ENCODE measurements at regions not wholly inside any gene's neighbourhood (a gene's known extent, or its start where the extent isn't known, plus 50 kb on each side); places are given as distances from the start of the nearest gene placed in this dataset.

DNA sequence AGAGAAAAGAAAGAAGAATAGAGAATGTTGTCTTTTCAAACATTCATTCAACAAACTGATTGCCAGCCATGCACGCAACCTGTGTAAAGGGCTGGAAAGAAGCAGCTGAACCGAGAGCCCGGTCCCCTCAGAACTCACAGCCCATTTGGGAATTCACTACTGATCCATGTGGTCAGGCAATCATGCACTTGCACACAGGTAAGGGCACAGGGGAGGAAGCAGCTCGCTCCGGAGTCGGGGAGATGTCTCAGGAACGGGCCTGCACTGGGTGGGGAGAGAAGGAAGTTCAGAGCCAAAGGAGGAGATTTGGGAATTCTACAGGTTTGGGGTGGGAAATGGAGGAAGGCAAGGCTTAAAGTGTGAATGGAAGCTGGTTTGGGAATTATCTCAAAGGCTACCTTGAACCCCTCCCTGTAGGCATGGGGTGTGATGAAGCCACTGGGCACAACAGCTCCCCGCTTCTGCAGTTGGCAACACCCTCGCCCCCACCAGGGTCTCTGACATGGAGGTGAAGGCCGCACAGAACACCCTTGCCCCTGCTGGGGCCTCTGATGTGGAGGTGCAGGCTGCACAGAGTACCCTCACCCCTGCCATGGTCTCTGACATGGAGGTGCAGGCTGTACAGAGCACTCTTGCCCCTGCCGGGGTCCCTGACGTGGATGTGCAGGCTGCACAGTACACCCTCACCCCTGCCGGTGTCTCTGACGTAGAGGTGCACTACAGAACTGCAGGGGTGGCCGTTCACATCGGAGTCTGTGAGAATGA is 194.4 kb upstream of the RNF32 start:
- intact Hi-C loops (cut with micrococcal nuclease; ENCODE audit: unreplicated experiment), result no loop called here
- BruUV-seq (replicated peaks), result no TSS peak

DNA sequence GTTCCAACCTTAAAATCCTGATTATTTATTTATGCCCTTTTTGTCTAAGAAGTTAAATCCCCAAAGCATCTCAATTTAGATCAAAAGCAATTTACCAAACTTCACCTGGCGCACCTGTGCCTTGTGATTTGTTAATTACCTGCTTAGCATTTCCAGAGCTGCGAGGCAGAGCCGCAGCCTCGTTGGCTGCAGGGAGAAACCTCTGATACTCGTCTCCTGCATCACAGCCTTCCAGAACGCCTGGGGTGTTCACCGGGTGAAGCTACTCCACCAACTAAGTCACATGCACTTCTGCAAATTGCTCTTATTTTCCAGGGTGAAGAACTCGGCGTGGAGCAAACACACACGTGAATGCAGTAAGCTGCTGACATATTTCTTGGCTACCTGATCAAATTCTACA is 198.1 kb upstream of the RNF32 start:
- POLR2A ChIA-PET (ENCODE audit: low non-redundant PET), result no interaction called here
- Histone ChIP-seq H3K27ac (ENCODE audit: low read depth, low read length, poor library complexity, severe bottlenecking) (no peak overlapping the region), H3K27me3 (replicated peaks; ENCODE audit: insufficient read depth, low read depth, low read length, poor library complexity) (peaks cover 18% of the 10 kb centered on the region), H3K4me1 (ENCODE audit: insufficient read depth, low read length, poor library complexity, severe bottlenecking) (no peaks in the 10 kb centered on the region), H3K4me3 (ENCODE audit: low read depth, low read length, poor library complexity, severe bottlenecking) (no peak overlapping the region), H3K9me3 (ENCODE audit: low read depth, low read length, poor library complexity, severe bottlenecking) (no peaks in the 10 kb centered on the region), H3K36me3 (ENCODE audit: insufficient read depth, low read length, poor library complexity, severe bottlenecking) (no peaks in the 10 kb centered on the region)
- intact Hi-C loops (cut with micrococcal nuclease; ENCODE audit: unreplicated experiment), result no loop called here
- no TSS peak for BruUV-seq (replicated peaks)
- no peak for TF ChIP-seq EZH2 (IDR thresholded peaks at IDR 0.05; ENCODE audit: borderline replicate concordance, low read depth, low read length, poor library complexity, severe bottlenecking)
- TF ChIP-seq, protein P1, sequence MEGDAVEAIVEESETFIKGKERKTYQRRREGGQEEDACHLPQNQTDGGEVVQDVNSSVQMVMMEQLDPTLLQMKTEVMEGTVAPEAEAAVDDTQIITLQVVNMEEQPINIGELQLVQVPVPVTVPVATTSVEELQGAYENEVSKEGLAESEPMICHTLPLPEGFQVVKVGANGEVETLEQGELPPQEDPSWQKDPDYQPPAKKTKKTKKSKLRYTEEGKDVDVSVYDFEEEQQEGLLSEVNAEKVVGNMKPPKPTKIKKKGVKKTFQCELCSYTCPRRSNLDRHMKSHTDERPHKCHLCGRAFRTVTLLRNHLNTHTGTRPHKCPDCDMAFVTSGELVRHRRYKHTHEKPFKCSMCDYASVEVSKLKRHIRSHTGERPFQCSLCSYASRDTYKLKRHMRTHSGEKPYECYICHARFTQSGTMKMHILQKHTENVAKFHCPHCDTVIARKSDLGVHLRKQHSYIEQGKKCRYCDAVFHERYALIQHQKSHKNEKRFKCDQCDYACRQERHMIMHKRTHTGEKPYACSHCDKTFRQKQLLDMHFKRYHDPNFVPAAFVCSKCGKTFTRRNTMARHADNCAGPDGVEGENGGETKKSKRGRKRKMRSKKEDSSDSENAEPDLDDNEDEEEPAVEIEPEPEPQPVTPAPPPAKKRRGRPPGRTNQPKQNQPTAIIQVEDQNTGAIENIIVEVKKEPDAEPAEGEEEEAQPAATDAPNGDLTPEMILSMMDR (conservative IDR thresholded peaks at IDR 0.05; ENCODE audit: low read depth, low read length), result no peak
- CTCF ChIA-PET, result no interaction called here
- no peak for DNase-seq (ENCODE audit: low spot score)

More for the DNA sequence above, 194.4 kb upstream of the RNF32 start:
- H3K27ac ChIP-seq (ENCODE audit: low read depth, low read length, poor library complexity, severe bottlenecking), result no peak overlapping the region
- no peaks in the 10 kb centered on the region for H3K9me3 ChIP-seq (ENCODE audit: low read depth, low read length, poor library complexity, severe bottlenecking)
- H3K4me1 ChIP-seq (ENCODE audit: insufficient read depth, low read length, poor library complexity, severe bottlenecking), result no peaks in the 10 kb centered on the region
- CTCF ChIA-PET, result no interaction called here
- peaks cover 24% of the 10 kb centered on the region for H3K27me3 ChIP-seq (replicated peaks; ENCODE audit: insufficient read depth, low read depth, low read length, poor library complexity)
- POLR2A ChIA-PET (ENCODE audit: low non-redundant PET), result no interaction called here
- TF ChIP-seq, protein P1 (conservative IDR thresholded peaks at IDR 0.05; ENCODE audit: low read depth, low read length), result no peak
- TF ChIP-seq EZH2 (IDR thresholded peaks at IDR 0.05; ENCODE audit: borderline replicate concordance, low read depth, low read length, poor library complexity, severe bottlenecking), result no peak
- H3K36me3 ChIP-seq (ENCODE audit: insufficient read depth, low read length, poor library complexity, severe bottlenecking), result no peaks in the 10 kb centered on the region
- DNase-seq (ENCODE audit: low spot score), result no peak
- no peak overlapping the region for H3K4me3 ChIP-seq (ENCODE audit: low read depth, low read length, poor library complexity, severe bottlenecking)

DNA sequence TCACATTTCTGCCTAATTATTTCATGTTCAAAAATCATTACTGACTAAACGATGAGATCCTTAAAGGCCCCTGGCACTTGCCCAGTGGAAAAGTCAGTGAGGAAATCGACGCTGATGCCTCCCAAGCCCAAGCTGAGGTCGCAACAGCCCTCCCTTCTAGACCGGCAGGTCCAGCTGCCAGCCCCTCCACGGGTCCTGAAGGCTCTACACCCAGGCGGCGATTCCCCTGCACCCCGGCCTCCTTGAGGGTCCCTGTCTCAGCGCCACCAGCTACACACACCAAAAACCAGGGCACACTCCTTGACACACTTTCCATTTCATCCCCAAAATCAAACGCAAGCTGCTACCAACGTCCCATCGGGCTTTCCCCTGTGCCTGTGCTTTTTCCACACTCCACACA is 200.1 kb upstream of the RNF32 start:
- Histone ChIP-seq H3K27me3 (replicated peaks; ENCODE audit: insufficient read depth, low read depth, low read length, poor library complexity) (peaks cover 27% of the 10 kb centered on the region), H3K4me1 (ENCODE audit: insufficient read depth, low read length, poor library complexity, severe bottlenecking) (no peaks in the 10 kb centered on the region), H3K4me3 (ENCODE audit: low read depth, low read length, poor library complexity, severe bottlenecking) (no peak overlapping the region), H3K36me3 (ENCODE audit: insufficient read depth, low read length, poor library complexity, severe bottlenecking) (no peaks in the 10 kb centered on the region), H3K27ac (ENCODE audit: low read depth, low read length, poor library complexity, severe bottlenecking) (no peak overlapping the region), H3K9me3 (ENCODE audit: low read depth, low read length, poor library complexity, severe bottlenecking) (no peaks in the 10 kb centered on the region)
- BruUV-seq (replicated peaks), result no TSS peak
- POLR2A ChIA-PET (ENCODE audit: low non-redundant PET), result no interaction called here
- intact Hi-C loops (cut with micrococcal nuclease; ENCODE audit: unreplicated experiment), result no loop called here
- TF ChIP-seq, protein P1 (conservative IDR thresholded peaks at IDR 0.05; ENCODE audit: low read depth, low read length), result no peak
- TF ChIP-seq EZH2 (IDR thresholded peaks at IDR 0.05; ENCODE audit: borderline replicate concordance, low read depth, low read length, poor library complexity, severe bottlenecking), result no peak
- CTCF ChIA-PET, result no interaction called here
- DNase-seq (ENCODE audit: low spot score), result no peak
